SK-N-SH (cell line): ENCODE measurements at regions not wholly inside any gene's neighbourhood (a gene's known extent, or its start where the extent isn't known, plus 50 kb on each side); places are given as distances from the start of the nearest gene placed in this dataset.

Experiments used
- CTCF ChIA-PET: fragments of 300-600, 350-600 bp; formaldehyde crosslinking; extraction: SDS; loops from one replicate; lab custom pipeline; 2021; lab: Yijun Ruan, JAX
- POLR2A ChIA-PET: fragments of 350-600 bp; sonication (Branson Sonifier 250); formaldehyde crosslinking; extraction: SDS; loops from one replicate; lab custom pipeline; 2020; ENCODE audit warnings: antibody characterized with exemption, inconsistent platforms; lab: Yijun Ruan, JAX
- DNase-seq: peaks from one replicate; pipeline ENCODE4 v3.0.0; 2012
- H2AFZ ChIP-seq: fragments of 200-600 bp; sonication (generic); 2 replicates; pipeline ENCODE4 v1.8.1; 2016; ENCODE audit warnings: antibody characterized with exemption, mild to moderate bottlenecking, low read depth
- H3F3A ChIP-seq: fragments of 200-600 bp; sonication (generic); replicated peaks from 2 replicates; pipeline ENCODE3; 2016; ENCODE audit warnings: antibody characterized with exemption, mild to moderate bottlenecking; ENCODE audit not compliant: insufficient read depth
- H3K27ac ChIP-seq, 2 experiments: fragments of 200-500 bp in 1 of 2; fragments of 200-600 bp in 1 of 2; sonication (Bioruptor generic) in 1 of 2; sonication (generic), shearing (Covaris generic) in 1 of 2; 2 replicates each; pipeline versions ENCODE4 v1.5.1 to v1.6.1; 2014 to 2016; ENCODE audit warnings: low read depth in 2 of 2, inconsistent platforms in 1 of 2, low read length in 1 of 2, mild to moderate bottlenecking in 1 of 2, mixed read lengths in 1 of 2
- H3K27me3 ChIP-seq: fragments of 200-600 bp; sonication (generic), shearing (Covaris generic); 2 replicates; pipeline ENCODE4 v1.6.1; 2016; ENCODE audit warnings: mixed run types; ENCODE audit not compliant: insufficient read depth
- H3K36me3 ChIP-seq, 2 experiments: fragments of 200-500 bp in 1 of 2; fragments of 200-600 bp in 1 of 2; sonication (Bioruptor generic) in 1 of 2; sonication (generic) in 1 of 2; replicated peaks in 1 of 2; 2 replicates each; pipeline versions ENCODE3 to v1.5.1; 2014 to 2016; ENCODE audit warnings: low read length in 1 of 2, mild to moderate bottlenecking in 1 of 2; ENCODE audit not compliant: insufficient read depth in 2 of 2, control insufficient read depth in 1 of 2
- H3K4me1 ChIP-seq, 2 experiments: fragments of 200-500 bp in 1 of 2; fragments of 200-600 bp in 1 of 2; sonication (Bioruptor generic) in 1 of 2; sonication (generic), shearing (Covaris generic) in 1 of 2; 2 replicates each; pipeline versions ENCODE4 v1.5.1 to v1.6.1; 2014 to 2016; ENCODE audit warnings: low read depth in 1 of 2, low read length in 1 of 2, mixed run types in 1 of 2; ENCODE audit not compliant: insufficient read depth in 2 of 2, control insufficient read depth in 1 of 2
- H3K4me2 ChIP-seq: fragments of 200-600 bp; sonication (generic), shearing (Covaris generic); 2 replicates; pipeline ENCODE4 v1.6.1; 2017; ENCODE audit warnings: mixed run types
- H3K4me3 ChIP-seq, 2 experiments: fragments of 200-500 bp in 1 of 2; fragments of 200-600 bp in 1 of 2; sonication (Bioruptor generic) in 1 of 2; sonication (generic), shearing (Covaris generic) in 1 of 2; 2 replicates each; pipeline versions ENCODE4 v1.5.1 to v1.8.1; 2014 to 2016; ENCODE audit warnings: low read depth in 2 of 2, inconsistent platforms in 1 of 2, low read length in 1 of 2, mild to moderate bottlenecking in 1 of 2, mixed read lengths in 1 of 2, moderate library complexity in 1 of 2
- H3K79me2 ChIP-seq: fragments of 200-600 bp; sonication (generic); 2 replicates; pipeline ENCODE4 v1.8.1; 2017; ENCODE audit warnings: mild to moderate bottlenecking; ENCODE audit not compliant: insufficient read depth
- H3K9ac ChIP-seq: fragments of 200-600 bp; sonication (generic); 2 replicates; pipeline ENCODE4 v1.6.1; 2017; ENCODE audit warnings: mixed run types
- H3K9me2 ChIP-seq: fragments of 200-600 bp; sonication (generic); 2 replicates; pipeline ENCODE4 v1.6.1; 2017; ENCODE audit warnings: mixed run types
- H3K9me3 ChIP-seq: fragments of 200-600 bp; sonication (generic); 2 replicates; pipeline ENCODE4 v1.6.1; 2017; ENCODE audit warnings: mixed run types, mild to moderate bottlenecking, moderate library complexity
- H4K20me1 ChIP-seq: fragments of 200-600 bp; sonication (generic); 2 replicates; pipeline ENCODE4 v1.6.1; 2017; ENCODE audit warnings: mild to moderate bottlenecking, mixed run types; ENCODE audit not compliant: insufficient read depth
- CHD2 ChIP-seq: fragments of 150-350 bp; IDR thresholded peaks from 2 replicates; pipeline ENCODE4 v1.6.1; 2018; ENCODE audit warnings: low read length; ENCODE audit not compliant: partially characterized antibody
- ELF1 ChIP-seq: IDR thresholded peaks from 2 replicates; pipeline ENCODE4 v1.4.0; 2012
- EZH2phosphoT487 ChIP-seq: fragments of 200-600 bp; sonication (generic); IDR thresholded peaks from 2 replicates; pipeline ENCODE4 v1.6.1; 2017; ENCODE audit warnings: low read depth, mixed run types, mild to moderate bottlenecking, antibody characterized with exemption, moderate library complexity, borderline replicate concordance
- FOSL2 ChIP-seq: IDR thresholded peaks from 2 replicates; pipeline ENCODE4 v1.4.0; 2012; ENCODE audit warnings: low read depth, mild to moderate bottlenecking, moderate library complexity, borderline replicate concordance
- JUND ChIP-seq: IDR thresholded peaks from 2 replicates; pipeline ENCODE4 v1.4.0; 2012
- MEF2A ChIP-seq: IDR thresholded peaks from 2 replicates; pipeline ENCODE4 v1.4.0; 2012; ENCODE audit warnings: low read depth, borderline replicate concordance
- MXI1 ChIP-seq: IDR thresholded peaks from 2 replicates; pipeline ENCODE4 v1.6.1; 2012; ENCODE audit warnings: mild to moderate bottlenecking, low read depth, low read length, improper control_type of control experiment
- NRF1 ChIP-seq: IDR thresholded peaks from 2 replicates; pipeline ENCODE4 v1.6.1; 2012; ENCODE audit warnings: low read depth, mild to moderate bottlenecking, low read length
- POLR2AphosphoS5 ChIP-seq: IDR thresholded peaks from 2 replicates; pipeline ENCODE4 v1.6.1; 2012; ENCODE audit warnings: low read depth, low read length
- RAD21 ChIP-seq: IDR thresholded peaks from 2 replicates; pipeline ENCODE4 v1.6.1; 2012; ENCODE audit warnings: mild to moderate bottlenecking, low read length
- RFX5 ChIP-seq: IDR thresholded peaks from 2 replicates; pipeline ENCODE4 v1.6.1; 2012; ENCODE audit warnings: mild to moderate bottlenecking, improper control_type of control experiment, low read length
- SIN3A ChIP-seq: IDR thresholded peaks from 2 replicates; pipeline ENCODE4 v1.6.1; 2012; ENCODE audit warnings: low read depth, mild to moderate bottlenecking, low read length, moderate library complexity, borderline replicate concordance
- TAF1 ChIP-seq: IDR thresholded peaks from 2 replicates; pipeline ENCODE4 v1.6.1; 2012; ENCODE audit warnings: low read depth, mild to moderate bottlenecking, low read length, moderate library complexity, borderline replicate concordance
- TCF12 ChIP-seq: IDR thresholded peaks from 2 replicates; pipeline ENCODE4 v1.4.0; 2012
- TEAD4 ChIP-seq: IDR thresholded peaks from 2 replicates; pipeline ENCODE4 v1.4.0; 2012; ENCODE audit warnings: mild to moderate bottlenecking, borderline replicate concordance; ENCODE audit not compliant: insufficient read depth
- YY1 ChIP-seq: IDR thresholded peaks from 2 replicates; pipeline ENCODE4 v1.4.0; 2012; ENCODE audit warnings: low read depth, mild to moderate bottlenecking
- WGBS: methylation state at CpG from one replicate; pipeline ENCODE4 v1.1.6; 2017; ENCODE audit warnings: low lambda C conversion rate; 5-methylcytosine and 5-hydroxymethylcytosine counted together
- TF ChIP-seq, protein P1 (sequence below): IDR thresholded peaks from 2 replicates; pipeline ENCODE4 v1.4.0; 2012; ENCODE audit warnings: low read depth
- TF ChIP-seq, protein P2 (sequence below): fragments of 150-350 bp; IDR thresholded peaks from 2 replicates; pipeline ENCODE4 v1.6.1; 2016; ENCODE audit warnings: mild to moderate bottlenecking, low read depth, low read length
- TF ChIP-seq, protein P3 (sequence below): fragments of 150-350 bp; IDR thresholded peaks from 2 replicates; pipeline ENCODE4 v1.6.1; 2017; ENCODE audit warnings: antibody characterized with exemption, low read length, low read depth, borderline replicate concordance

DNA sequence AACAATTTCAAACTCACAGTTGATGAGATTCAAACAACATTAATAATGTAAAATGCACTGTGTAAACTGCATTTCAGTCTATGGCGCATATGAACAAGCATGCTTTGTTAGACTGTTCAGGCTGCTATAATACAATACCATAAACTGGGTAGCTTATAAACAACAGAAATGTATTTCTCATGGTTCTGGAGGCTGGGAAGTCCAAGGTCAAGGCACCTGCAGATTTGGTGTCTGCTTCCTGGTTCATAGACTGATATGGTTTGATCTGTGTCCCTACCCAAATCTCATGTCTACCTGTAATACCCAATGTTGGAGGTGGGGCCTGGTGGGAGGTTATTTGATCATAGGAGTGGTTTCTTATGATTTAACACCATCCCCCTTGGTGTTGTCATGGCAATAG is 148.1 kb upstream of the SERPINE2 start:
- no peaks in the 10 kb centered on the region for H3K9me3 ChIP-seq
- no peaks in the 10 kb centered on the region for H3K79me2 ChIP-seq
- no peaks in the 10 kb centered on the region for H3K36me3 ChIP-seq
- no peaks in the 10 kb centered on the region for H4K20me1 ChIP-seq
- POLR2A ChIA-PET, result no interaction called here
- H3K9ac ChIP-seq, result no peak overlapping the region
- no peak overlapping the region for H3K4me3 ChIP-seq
- no peak overlapping the region for H3K27ac ChIP-seq
- peaks cover 0 to 3% of the 10 kb centered on the region in 2 experiments; a peak in 1 of 4 replicates for H3K4me1 ChIP-seq
- H3K4me2 ChIP-seq, result no peak overlapping the region
- CTCF ChIA-PET, result no interaction called here
- 100% methylated on average over 1 of the region's 1 CpG for WGBS
- H2AFZ ChIP-seq, result no peak overlapping the region
- DNase-seq, result no peak
- no peaks in the 10 kb centered on the region for H3F3A ChIP-seq
- no peaks in the 10 kb centered on the region for H3K27me3 ChIP-seq
- no peaks in the 10 kb centered on the region for H3K9me2 ChIP-seq
- TF ChIP-seq TAF1 (no peak), RFX5 (no peak), MXI1 (no peak), TEAD4 (no peak), EZH2phosphoT487 (no peak), RAD21 (no peak), TCF12 (no peak), MEF2A (no peak), NRF1 (no peak), POLR2AphosphoS5 (no peak), JUND (no peak), YY1 (no peak), FOSL2 (no peak), CHD2 (no peak), ELF1 (no peak), SIN3A (no peak)
- TF ChIP-seq, protein P1, sequence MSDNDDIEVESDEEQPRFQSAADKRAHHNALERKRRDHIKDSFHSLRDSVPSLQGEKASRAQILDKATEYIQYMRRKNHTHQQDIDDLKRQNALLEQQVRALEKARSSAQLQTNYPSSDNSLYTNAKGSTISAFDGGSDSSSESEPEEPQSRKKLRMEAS, result no peak
- TF ChIP-seq, protein P2, sequence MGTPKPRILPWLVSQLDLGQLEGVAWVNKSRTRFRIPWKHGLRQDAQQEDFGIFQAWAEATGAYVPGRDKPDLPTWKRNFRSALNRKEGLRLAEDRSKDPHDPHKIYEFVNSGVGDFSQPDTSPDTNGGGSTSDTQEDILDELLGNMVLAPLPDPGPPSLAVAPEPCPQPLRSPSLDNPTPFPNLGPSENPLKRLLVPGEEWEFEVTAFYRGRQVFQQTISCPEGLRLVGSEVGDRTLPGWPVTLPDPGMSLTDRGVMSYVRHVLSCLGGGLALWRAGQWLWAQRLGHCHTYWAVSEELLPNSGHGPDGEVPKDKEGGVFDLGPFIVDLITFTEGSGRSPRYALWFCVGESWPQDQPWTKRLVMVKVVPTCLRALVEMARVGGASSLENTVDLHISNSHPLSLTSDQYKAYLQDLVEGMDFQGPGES, result no peak
- TF ChIP-seq, protein P3, sequence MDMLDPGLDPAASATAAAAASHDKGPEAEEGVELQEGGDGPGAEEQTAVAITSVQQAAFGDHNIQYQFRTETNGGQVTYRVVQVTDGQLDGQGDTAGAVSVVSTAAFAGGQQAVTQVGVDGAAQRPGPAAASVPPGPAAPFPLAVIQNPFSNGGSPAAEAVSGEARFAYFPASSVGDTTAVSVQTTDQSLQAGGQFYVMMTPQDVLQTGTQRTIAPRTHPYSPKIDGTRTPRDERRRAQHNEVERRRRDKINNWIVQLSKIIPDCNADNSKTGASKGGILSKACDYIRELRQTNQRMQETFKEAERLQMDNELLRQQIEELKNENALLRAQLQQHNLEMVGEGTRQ, result no peak
- TF ChIP-seq, all 33 proteins: peak for 0
